ENCODE measurements at regions not wholly inside any gene's neighbourhood (a gene's known extent, or its start where the extent isn't known, plus 50 kb on each side); places are given as distances from the start of the nearest gene placed in this dataset.

GRCh38 chr12:40587421-40587820 is 104.8 kb upstream of the CNTN1 start:
- TF ChIP-seq CTCF (IDR thresholded peaks at IDR 0.05) (no peak), POLR2A (IDR thresholded peaks at IDR 0.05) (no peak)
- DNase-seq = no peak
- Histone ChIP-seq H3K36me3 (ENCODE audit: low read depth, missing control alignments) (no peaks in the 10 kb centered on the region), H3K4me3 (no peak overlapping the region), H3K27ac (no peak overlapping the region), H3K27me3 (no peaks in the 10 kb centered on the region), H3K4me1 (no peaks in the 10 kb centered on the region), H3K9me3 (no peaks in the 10 kb centered on the region)
- intact Hi-C loops (cut with DNase I; ENCODE audit: low total_unique reads) = no loop called here

- Histone ChIP-seq H3K4me3 (no peak overlapping the region), H3K4me1 (no peaks in the 10 kb centered on the region), H3K27me3 (no peaks in the 10 kb centered on the region), H3K27ac (no peak overlapping the region), H3K36me3 (ENCODE audit: low read depth, missing control alignments) (no peaks in the 10 kb centered on the region), H3K9me3 (no peaks in the 10 kb centered on the region)
- intact Hi-C loops (cut with DNase I; ENCODE audit: low total_unique reads) = no loop called here
- no peak for DNase-seq
- no peak for TF ChIP-seq CTCF (IDR thresholded peaks at IDR 0.05)
- TF ChIP-seq POLR2A (IDR thresholded peaks at IDR 0.05) = no peak
- WGBS, 2 donors = 84 to 92% methylated on average over 3 of the region's 3 CpGs
Measured at GRCh38 chr12:40587970-40588369, 104.3 kb upstream of the CNTN1 start.

DNA sequence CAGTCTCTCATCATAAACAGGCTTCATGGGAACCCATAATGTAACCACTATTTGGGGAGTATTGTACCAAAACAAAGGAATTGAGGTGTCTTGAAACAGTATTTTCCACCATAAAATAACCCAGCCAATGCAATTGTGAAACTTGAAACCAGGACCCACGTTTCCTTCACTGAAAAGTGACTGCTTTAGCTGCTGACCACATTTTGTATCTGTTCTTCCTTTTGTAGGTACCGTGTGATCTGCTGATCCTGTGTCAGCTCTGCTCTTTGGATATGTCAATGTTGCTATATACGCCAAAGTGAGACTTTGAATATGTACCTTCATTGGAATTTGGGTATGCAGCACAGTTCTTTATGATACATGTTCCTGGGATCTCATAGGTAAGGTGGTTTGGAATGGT is 95.1 kb upstream of the CNTN1 start:
- Histone ChIP-seq H3K4me1 (no peaks in the 10 kb centered on the region), H3K27ac (no peak overlapping the region), H3K4me3 (no peak overlapping the region), H3K9me3 (no peaks in the 10 kb centered on the region), H3K27me3 (no peaks in the 10 kb centered on the region), H3K36me3 (ENCODE audit: low read depth, missing control alignments) (no peaks in the 10 kb centered on the region)
- no peak for TF ChIP-seq CTCF (IDR thresholded peaks at IDR 0.05)
- no peak for TF ChIP-seq POLR2A (IDR thresholded peaks at IDR 0.05)
- intact Hi-C loops (cut with DNase I; ENCODE audit: low total_unique reads) = no loop called here
- no peak for DNase-seq
- 81 to 82% methylated on average over 3 of the region's 3 CpGs for WGBS, 2 donors

- DNase-seq = no peak
- WGBS, 2 donors = 84 to 95% methylated on average over 2 of the region's 2 CpGs
- no peak overlapping the region for H3K4me3 ChIP-seq
- no peaks in the 10 kb centered on the region for H3K4me1 ChIP-seq
- H3K27me3 ChIP-seq = no peaks in the 10 kb centered on the region
- H3K36me3 ChIP-seq (ENCODE audit: low read depth, missing control alignments) = no peaks in the 10 kb centered on the region
- H3K9me3 ChIP-seq = no peaks in the 10 kb centered on the region
- TF ChIP-seq CTCF (IDR thresholded peaks at IDR 0.05) (no peak), POLR2A (IDR thresholded peaks at IDR 0.05) (no peak)
- intact Hi-C loops (cut with DNase I; ENCODE audit: low total_unique reads) = no loop called here
- no peak overlapping the region for H3K27ac ChIP-seq
Measured at GRCh38 chr12:40598073-40598472, 94.2 kb upstream of the CNTN1 start.

DNA sequence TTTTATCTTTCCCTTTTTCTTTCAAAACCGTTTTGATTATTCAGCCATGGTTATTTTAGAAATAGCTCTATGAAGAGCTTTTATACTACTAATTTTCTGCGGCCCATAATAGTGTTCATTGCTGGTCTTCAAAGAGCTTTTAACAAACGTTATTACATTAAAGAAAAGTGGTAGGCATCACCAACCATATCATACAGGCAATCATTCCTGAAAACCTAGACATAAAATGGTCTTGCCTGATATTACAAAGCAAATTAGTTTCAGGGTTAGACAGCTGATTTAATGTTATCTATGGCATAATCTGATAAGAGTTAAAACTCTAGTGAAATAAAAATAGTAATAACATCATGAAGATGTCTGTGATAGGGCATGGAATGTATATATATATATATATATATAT is 89.7 kb upstream of the CNTN1 start:
- Histone ChIP-seq H3K4me3 (no peak overlapping the region), H3K27me3 (no peaks in the 10 kb centered on the region), H3K36me3 (ENCODE audit: low read depth, missing control alignments) (no peaks in the 10 kb centered on the region), H3K9me3 (no peaks in the 10 kb centered on the region), H3K27ac (no peak overlapping the region), H3K4me1 (no peaks in the 10 kb centered on the region)
- no peak for DNase-seq
- intact Hi-C loops (cut with DNase I; ENCODE audit: low total_unique reads) = no loop called here
- 52 to 61% methylated on average over 3 of the region's 3 CpGs for WGBS, 2 donors
- TF ChIP-seq POLR2A (IDR thresholded peaks at IDR 0.05) (no peak), CTCF (IDR thresholded peaks at IDR 0.05) (no peak)
